ENCODE measurements at regions not wholly inside any gene's neighbourhood (a gene's known extent, or its start where the extent isn't known, plus 50 kb on each side); places are given as distances from the start of the nearest gene placed in this dataset.
A peak's percentile ranks its signal among the peaks of the same experiment; 100 is the strongest.

DNA sequence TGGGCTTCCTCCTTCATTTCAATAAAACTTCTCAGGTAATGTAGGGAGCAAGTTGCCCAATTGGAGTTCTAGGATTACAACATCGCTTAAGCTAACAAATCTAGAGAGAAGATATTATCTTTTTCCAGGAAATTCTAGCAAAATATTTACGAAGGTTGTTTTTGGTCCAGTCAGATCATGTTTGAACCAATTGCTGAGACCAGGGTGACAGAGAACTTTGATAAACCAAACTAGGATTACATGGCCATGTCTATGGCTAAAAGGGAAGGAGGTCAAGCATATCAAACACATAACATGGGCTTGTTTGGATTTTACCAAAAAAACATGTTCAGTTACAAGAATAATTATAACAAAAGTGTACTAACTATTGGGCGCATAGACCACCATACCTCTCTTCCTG lies 442.4 kb upstream of the SGCG start:
- Histone ChIP-seq H3K27me3 (ENCODE audit: insufficient read depth, low read length) (no peaks in the 10 kb centered on the region), H3K9me3 (ENCODE audit: low read length) (no peaks in the 10 kb centered on the region), H3K36me3 (ENCODE audit: insufficient read depth, low read length) (no peaks in the 10 kb centered on the region), H2AFZ (ENCODE audit: low read length) (no peak overlapping the region), H4K20me1 (ENCODE audit: insufficient read depth, low read length) (no peaks in the 10 kb centered on the region), H3K27ac (ENCODE audit: low read depth, low read length, poor library complexity, severe bottlenecking) (no peak overlapping the region), H3K9me2 (ENCODE audit: low read depth, low read length) (no peaks in the 10 kb centered on the region), H3K4me2 (ENCODE audit: low read length) (no peak overlapping the region), H3K79me2 (ENCODE audit: insufficient read depth, low read length) (no peaks in the 10 kb centered on the region), H3F3A (ENCODE audit: insufficient read depth, low read length) (no peaks in the 10 kb centered on the region), H3K4me3 (ENCODE audit: low read depth, low read length, poor library complexity, severe bottlenecking) (no peak overlapping the region), H3K9ac (ENCODE audit: low read length) (no peak overlapping the region), H3K4me1 (ENCODE audit: insufficient read depth, low read length, severe bottlenecking) (no peaks in the 10 kb centered on the region)
- no peak for TF ChIP-seq EZH2 (IDR thresholded peaks at IDR 0.05; ENCODE audit: borderline replicate concordance, low read length)
- TF ChIP-seq, protein P1, sequence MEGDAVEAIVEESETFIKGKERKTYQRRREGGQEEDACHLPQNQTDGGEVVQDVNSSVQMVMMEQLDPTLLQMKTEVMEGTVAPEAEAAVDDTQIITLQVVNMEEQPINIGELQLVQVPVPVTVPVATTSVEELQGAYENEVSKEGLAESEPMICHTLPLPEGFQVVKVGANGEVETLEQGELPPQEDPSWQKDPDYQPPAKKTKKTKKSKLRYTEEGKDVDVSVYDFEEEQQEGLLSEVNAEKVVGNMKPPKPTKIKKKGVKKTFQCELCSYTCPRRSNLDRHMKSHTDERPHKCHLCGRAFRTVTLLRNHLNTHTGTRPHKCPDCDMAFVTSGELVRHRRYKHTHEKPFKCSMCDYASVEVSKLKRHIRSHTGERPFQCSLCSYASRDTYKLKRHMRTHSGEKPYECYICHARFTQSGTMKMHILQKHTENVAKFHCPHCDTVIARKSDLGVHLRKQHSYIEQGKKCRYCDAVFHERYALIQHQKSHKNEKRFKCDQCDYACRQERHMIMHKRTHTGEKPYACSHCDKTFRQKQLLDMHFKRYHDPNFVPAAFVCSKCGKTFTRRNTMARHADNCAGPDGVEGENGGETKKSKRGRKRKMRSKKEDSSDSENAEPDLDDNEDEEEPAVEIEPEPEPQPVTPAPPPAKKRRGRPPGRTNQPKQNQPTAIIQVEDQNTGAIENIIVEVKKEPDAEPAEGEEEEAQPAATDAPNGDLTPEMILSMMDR (IDR thresholded peaks at IDR 0.05; ENCODE audit: low read length) = no peak

DNA sequence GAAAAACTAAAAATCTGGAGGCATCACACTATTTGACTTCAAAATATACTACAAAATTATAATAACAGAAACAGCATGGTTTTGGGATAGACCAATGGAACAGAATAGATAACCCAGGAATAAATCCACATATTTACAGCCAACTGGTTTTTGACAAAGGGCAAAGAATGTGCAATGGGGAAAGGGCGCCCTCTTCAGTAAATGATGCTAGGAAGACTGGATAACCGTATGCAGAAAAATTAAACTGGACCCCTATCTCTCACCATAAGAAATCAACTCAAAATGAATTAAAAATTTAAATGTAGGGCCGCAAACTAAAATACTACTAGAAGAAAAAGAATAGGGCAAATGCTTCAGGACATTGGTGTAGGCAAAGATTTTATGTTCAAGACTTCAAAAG lies 440.5 kb upstream of the SGCG start:
- H4K20me1 ChIP-seq (ENCODE audit: insufficient read depth, low read length) = no peaks in the 10 kb centered on the region
- H3K4me3 ChIP-seq (ENCODE audit: low read depth, low read length, poor library complexity, severe bottlenecking) = no peak overlapping the region
- no peak overlapping the region for H3K9ac ChIP-seq (ENCODE audit: low read length)
- no peak for TF ChIP-seq EZH2 (IDR thresholded peaks at IDR 0.05; ENCODE audit: borderline replicate concordance, low read length)
- TF ChIP-seq, protein P1 (IDR thresholded peaks at IDR 0.05; ENCODE audit: low read length) = peak; percentile 26; the same call in 1 of the 2 replicates
- no peaks in the 10 kb centered on the region for H3K27me3 ChIP-seq (ENCODE audit: insufficient read depth, low read length)
- no peaks in the 10 kb centered on the region for H3K9me3 ChIP-seq (ENCODE audit: low read length)
- no peaks in the 10 kb centered on the region for H3F3A ChIP-seq (ENCODE audit: insufficient read depth, low read length)
- no peaks in the 10 kb centered on the region for H3K79me2 ChIP-seq (ENCODE audit: insufficient read depth, low read length)
- H3K36me3 ChIP-seq (ENCODE audit: insufficient read depth, low read length) = no peaks in the 10 kb centered on the region
- no peak overlapping the region for H3K4me2 ChIP-seq (ENCODE audit: low read length)
- H3K9me2 ChIP-seq (ENCODE audit: low read depth, low read length) = no peaks in the 10 kb centered on the region
- H2AFZ ChIP-seq (ENCODE audit: low read length) = no peak overlapping the region
- H3K27ac ChIP-seq (ENCODE audit: low read depth, low read length, poor library complexity, severe bottlenecking) = no peak overlapping the region
- H3K4me1 ChIP-seq (ENCODE audit: insufficient read depth, low read length, severe bottlenecking) = no peaks in the 10 kb centered on the region

DNA sequence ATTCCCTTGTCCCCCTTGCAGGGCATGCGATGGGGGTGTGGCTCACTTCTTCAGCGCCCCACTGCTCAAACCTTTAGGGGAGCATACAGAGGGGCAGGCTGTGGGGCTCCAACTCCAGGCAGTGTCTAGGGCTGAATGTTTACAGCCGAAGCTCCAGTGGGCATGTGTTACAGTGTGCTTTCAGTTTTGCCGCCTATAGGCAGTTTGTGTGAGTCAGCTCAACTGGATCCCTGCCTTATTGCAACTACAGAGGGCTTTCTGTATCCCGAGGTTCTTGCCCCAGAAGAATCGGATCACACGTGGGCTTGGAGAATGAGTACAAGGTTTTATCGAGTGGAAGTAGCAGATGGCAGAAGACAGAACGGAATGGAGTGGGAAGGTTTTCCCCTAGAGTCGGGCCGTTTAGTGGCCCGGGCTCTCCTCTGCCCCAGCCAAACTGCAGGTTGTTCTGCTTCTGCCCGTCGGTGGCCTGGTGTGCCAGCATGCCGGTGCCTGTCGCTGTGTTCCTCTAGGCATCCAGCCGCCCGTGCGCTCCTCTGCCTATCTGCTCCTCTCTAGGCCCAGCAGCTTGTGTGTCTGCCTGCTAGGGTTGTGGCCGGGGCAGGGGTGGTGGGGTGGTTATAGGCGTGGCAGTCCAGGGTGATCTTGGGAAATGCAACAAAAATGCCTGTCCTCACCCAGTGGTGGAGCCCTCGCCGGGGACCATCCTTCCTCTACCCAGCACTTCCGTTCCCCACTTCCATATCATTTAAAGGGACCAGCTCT lies 435.9 kb upstream of the SGCG start:
- Histone ChIP-seq H3K9me2 (ENCODE audit: low read depth, low read length) (no peaks in the 10 kb centered on the region), H2AFZ (ENCODE audit: low read length) (no peak overlapping the region), H3F3A (ENCODE audit: insufficient read depth, low read length) (no peaks in the 10 kb centered on the region), H3K27me3 (ENCODE audit: insufficient read depth, low read length) (no peaks in the 10 kb centered on the region), H3K27ac (ENCODE audit: low read depth, low read length, poor library complexity, severe bottlenecking) (no peak overlapping the region), H3K79me2 (ENCODE audit: insufficient read depth, low read length) (no peaks in the 10 kb centered on the region), H3K36me3 (ENCODE audit: insufficient read depth, low read length) (no peaks in the 10 kb centered on the region), H3K9ac (ENCODE audit: low read length) (no peak overlapping the region), H3K9me3 (ENCODE audit: low read length) (no peaks in the 10 kb centered on the region), H4K20me1 (ENCODE audit: insufficient read depth, low read length) (no peaks in the 10 kb centered on the region), H3K4me1 (ENCODE audit: insufficient read depth, low read length, severe bottlenecking) (no peaks in the 10 kb centered on the region), H3K4me2 (ENCODE audit: low read length) (no peak overlapping the region), H3K4me3 (ENCODE audit: low read depth, low read length, poor library complexity, severe bottlenecking) (no peak overlapping the region)
- no peak for TF ChIP-seq EZH2 (IDR thresholded peaks at IDR 0.05; ENCODE audit: borderline replicate concordance, low read length)
- TF ChIP-seq, protein P1 (IDR thresholded peaks at IDR 0.05; ENCODE audit: low read length) = no peak
